ENCODE measurements at regions not wholly inside any gene's neighbourhood (a gene's known extent, or its start where the extent isn't known, plus 50 kb on each side); places are given as distances from the start of the nearest gene placed in this dataset.

GRCh38 chr5:124328201-124328600, 418.2 kb downstream of the ZNF608 start:
- DNase-seq (ENCODE audit: low read depth, low spot score) (no peak), FAIRE-seq (no peak)
- Histone ChIP-seq H3K9me3 (ENCODE audit: control insufficient read depth, low read depth, low read length) (no peaks in the 10 kb centered on the region), H4K20me1 (ENCODE audit: control insufficient read depth, extremely low read depth, insufficient read depth, low read length) (no peaks in the 10 kb centered on the region), H3K27me3 (ENCODE audit: control insufficient read depth, extremely low read depth, insufficient read depth, low read length) (peaks cover 3% of the 10 kb centered on the region), H3K9ac (ENCODE audit: control insufficient read depth, extremely low read depth, insufficient read depth, low read length) (no peak overlapping the region), H3K9me1 (ENCODE audit: control insufficient read depth, extremely low read depth, insufficient read depth, low read length) (no peaks in the 10 kb centered on the region), H3K79me2 (ENCODE audit: control insufficient read depth, insufficient read depth, low read length) (no peaks in the 10 kb centered on the region), H3K36me3 (ENCODE audit: control insufficient read depth in 2 of 2, extremely low read depth in 1 of 2, insufficient read depth in 2 of 2, low read length in 2 of 2) (no peaks in the 10 kb centered on the region), H3K27ac (ENCODE audit: control insufficient read depth, insufficient read depth, low read length) (no peak overlapping the region), H2AFZ (ENCODE audit: control insufficient read depth, low read length) (no peak overlapping the region), H3K4me2 (ENCODE audit: control insufficient read depth, extremely low read depth, insufficient read depth, low read depth, low read length) (no peak overlapping the region), H3K4me3 (ENCODE audit: control insufficient read depth in 2 of 3, extremely low read depth in 1 of 3, insufficient read depth in 2 of 3, low read depth in 1 of 3, low read length in 3 of 3) (no peak overlapping the region), H3K4me1 (ENCODE audit: control insufficient read depth, extremely low read depth, insufficient read depth, low read length) (no peaks in the 10 kb centered on the region)
- no peak for TF ChIP-seq CTCF (optimal IDR thresholded peaks at IDR 0.05 in 1 of 3, IDR thresholded peaks at IDR 0.05 in 1 of 3, conservative IDR thresholded peaks at IDR 0.05 in 1 of 3; ENCODE audit: extremely low read depth in 1 of 3, insufficient read depth in 2 of 3, low read length in 3 of 3)
- no peak for TF ChIP-seq EZH2 (IDR thresholded peaks at IDR 0.05; ENCODE audit: low read length)
- dilution Hi-C loops (cut with MboI; ENCODE audit: extremely low pct_ligation_motif_present, low sequenced_read_pairs), result no loop called here

- no peaks in the 10 kb centered on the region for H3K79me2 ChIP-seq (ENCODE audit: control insufficient read depth, insufficient read depth, low read length)
- no peak for FAIRE-seq
- no peaks in the 10 kb centered on the region for H3K27me3 ChIP-seq (ENCODE audit: control insufficient read depth, extremely low read depth, insufficient read depth, low read length)
- no peaks in the 10 kb centered on the region for H3K4me1 ChIP-seq (ENCODE audit: control insufficient read depth, extremely low read depth, insufficient read depth, low read length)
- no peaks in the 10 kb centered on the region for H4K20me1 ChIP-seq (ENCODE audit: control insufficient read depth, extremely low read depth, insufficient read depth, low read length)
- no peak overlapping the region for H3K4me2 ChIP-seq (ENCODE audit: control insufficient read depth, extremely low read depth, insufficient read depth, low read depth, low read length)
- H3K36me3 ChIP-seq (ENCODE audit: control insufficient read depth in 2 of 2, extremely low read depth in 1 of 2, insufficient read depth in 2 of 2, low read length in 2 of 2), result no peaks in the 10 kb centered on the region
- no peak overlapping the region for H2AFZ ChIP-seq (ENCODE audit: control insufficient read depth, low read length)
- no peak overlapping the region for H3K27ac ChIP-seq (ENCODE audit: control insufficient read depth, insufficient read depth, low read length)
- H3K9me3 ChIP-seq (ENCODE audit: control insufficient read depth, low read depth, low read length), result no peaks in the 10 kb centered on the region
- TF ChIP-seq EZH2 (IDR thresholded peaks at IDR 0.05; ENCODE audit: low read length) (no peak), CTCF (optimal IDR thresholded peaks at IDR 0.05 in 1 of 3, IDR thresholded peaks at IDR 0.05 in 1 of 3, conservative IDR thresholded peaks at IDR 0.05 in 1 of 3; ENCODE audit: extremely low read depth in 1 of 3, insufficient read depth in 2 of 3, low read length in 3 of 3) (no peak)
- dilution Hi-C loops (cut with MboI; ENCODE audit: extremely low pct_ligation_motif_present, low sequenced_read_pairs), result no loop called here
- no peaks in the 10 kb centered on the region for H3K9me1 ChIP-seq (ENCODE audit: control insufficient read depth, extremely low read depth, insufficient read depth, low read length)
- DNase-seq (ENCODE audit: low read depth, low spot score), result no peak
- no peak overlapping the region for H3K4me3 ChIP-seq (ENCODE audit: control insufficient read depth in 2 of 3, extremely low read depth in 1 of 3, insufficient read depth in 2 of 3, low read depth in 1 of 3, low read length in 3 of 3)
- no peak overlapping the region for H3K9ac ChIP-seq (ENCODE audit: control insufficient read depth, extremely low read depth, insufficient read depth, low read length)
These were observed 427.8 kb downstream of the ZNF608 start for GRCh38 chr5:124318661-124319060.

Data from keratinocyte (primary cell).